GM21825 (cell line): ENCODE measurements at regions not wholly inside any gene's neighbourhood (a gene's known extent, or its start where the extent isn't known, plus 50 kb on each side); places are given as distances from the start of the nearest gene placed in this dataset.
A peak's percentile ranks its signal among the peaks of the same experiment; 100 is the strongest.
"Not testable (repeated sequence)": the region's sequence is repeated elsewhere in the genome, so short reads cannot be mapped to it uniquely, and the experiment has no call there.

Experiments used
- ATAC-seq: cut with Tn5 transposase; IDR thresholded peaks from one replicate; pipeline ENCODE4 v1.9.1; 2021; ENCODE audit warnings: mild to moderate bottlenecking, moderate library complexity; ENCODE audit not compliant: unreplicated experiment

DNA sequence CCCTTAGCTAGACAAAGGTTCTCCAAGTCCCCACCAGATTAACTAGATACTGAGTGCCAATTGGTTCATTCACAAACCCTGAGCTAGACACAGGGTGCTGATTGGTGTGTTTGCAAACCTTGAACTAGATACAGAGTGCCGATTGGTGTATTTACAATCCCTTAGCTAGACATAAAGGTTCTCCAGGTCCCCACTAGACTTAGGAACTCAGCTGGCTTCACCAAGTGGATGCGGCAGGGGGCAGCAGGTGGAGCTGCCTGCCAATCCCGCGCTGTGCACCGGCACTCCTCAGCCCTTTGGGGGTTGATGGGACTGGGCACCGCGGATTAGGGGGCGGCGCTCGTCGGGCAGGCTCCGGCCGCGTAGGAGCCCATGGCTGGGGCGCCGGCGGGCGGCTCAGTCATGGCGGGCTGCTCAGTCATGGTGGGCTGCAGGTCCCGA is 157.6 kb downstream of the KLRB1 start:
- not testable (repeated sequence) for ATAC-seq

DNA sequence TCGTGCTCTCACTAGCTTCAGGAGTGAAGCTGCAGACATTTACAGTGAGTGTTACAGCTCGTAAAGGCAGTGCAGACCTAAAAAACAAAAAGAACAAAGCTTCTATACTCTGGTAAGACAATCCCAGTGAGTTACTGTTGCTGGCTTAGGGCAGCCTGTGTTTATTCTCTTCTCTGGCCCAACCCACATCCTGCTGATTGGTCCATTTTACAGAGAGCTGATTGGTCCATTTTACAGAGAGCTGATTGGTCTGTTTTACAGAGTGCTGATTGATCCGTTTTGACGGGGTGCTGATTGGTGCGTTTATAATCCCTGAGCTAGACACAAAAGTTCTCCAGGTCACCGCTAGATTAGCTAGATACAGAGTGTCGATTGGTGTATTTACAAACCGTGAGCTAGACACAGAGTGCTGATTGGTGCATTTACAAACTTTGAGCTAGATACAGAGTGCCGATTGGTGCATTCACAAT is 158.0 kb downstream of the KLRB1 start:
- not testable (repeated sequence) for ATAC-seq

DNA sequence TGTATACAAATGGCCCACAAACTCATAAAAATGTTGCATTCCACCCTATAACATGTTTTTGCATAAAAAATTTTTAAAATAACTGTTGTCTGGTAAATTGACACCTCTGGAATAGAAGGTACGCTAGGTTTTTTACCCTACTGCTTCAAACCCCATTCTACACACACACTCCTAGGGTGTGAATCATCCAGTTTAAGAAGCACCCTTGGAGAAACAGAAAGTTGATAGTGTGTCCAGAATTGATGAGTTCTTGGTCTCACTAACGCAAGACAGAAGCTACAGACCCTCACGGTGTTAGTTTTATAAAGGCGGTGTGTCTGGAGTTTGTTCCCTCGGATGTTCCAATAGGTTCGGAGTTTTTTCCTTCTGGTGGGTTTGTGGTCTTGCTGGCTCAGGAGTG is 158.5 kb downstream of the KLRB1 start:
- no peak for ATAC-seq

DNA sequence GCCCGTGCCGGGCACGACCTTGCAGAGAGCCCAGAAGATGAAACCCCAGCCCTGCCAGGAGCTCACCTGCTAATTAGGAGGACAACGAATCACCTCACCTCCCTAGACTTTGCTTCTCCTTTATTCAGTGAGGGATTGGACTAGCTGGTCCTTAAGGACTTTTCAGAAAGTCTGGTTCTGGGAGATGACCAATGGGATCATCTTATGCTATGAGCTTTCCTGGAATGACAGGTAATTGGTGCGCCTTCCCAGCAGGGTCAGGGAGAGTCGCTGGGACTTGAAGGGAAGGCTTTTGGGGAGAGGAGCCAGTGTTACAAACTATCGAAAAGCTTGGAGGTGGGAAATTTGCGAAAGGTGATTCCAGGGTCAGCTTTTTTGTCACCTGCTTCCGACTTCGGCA is 159.1 kb downstream of the KLRB1 start:
- ATAC-seq: not testable (repeated sequence)

DNA sequence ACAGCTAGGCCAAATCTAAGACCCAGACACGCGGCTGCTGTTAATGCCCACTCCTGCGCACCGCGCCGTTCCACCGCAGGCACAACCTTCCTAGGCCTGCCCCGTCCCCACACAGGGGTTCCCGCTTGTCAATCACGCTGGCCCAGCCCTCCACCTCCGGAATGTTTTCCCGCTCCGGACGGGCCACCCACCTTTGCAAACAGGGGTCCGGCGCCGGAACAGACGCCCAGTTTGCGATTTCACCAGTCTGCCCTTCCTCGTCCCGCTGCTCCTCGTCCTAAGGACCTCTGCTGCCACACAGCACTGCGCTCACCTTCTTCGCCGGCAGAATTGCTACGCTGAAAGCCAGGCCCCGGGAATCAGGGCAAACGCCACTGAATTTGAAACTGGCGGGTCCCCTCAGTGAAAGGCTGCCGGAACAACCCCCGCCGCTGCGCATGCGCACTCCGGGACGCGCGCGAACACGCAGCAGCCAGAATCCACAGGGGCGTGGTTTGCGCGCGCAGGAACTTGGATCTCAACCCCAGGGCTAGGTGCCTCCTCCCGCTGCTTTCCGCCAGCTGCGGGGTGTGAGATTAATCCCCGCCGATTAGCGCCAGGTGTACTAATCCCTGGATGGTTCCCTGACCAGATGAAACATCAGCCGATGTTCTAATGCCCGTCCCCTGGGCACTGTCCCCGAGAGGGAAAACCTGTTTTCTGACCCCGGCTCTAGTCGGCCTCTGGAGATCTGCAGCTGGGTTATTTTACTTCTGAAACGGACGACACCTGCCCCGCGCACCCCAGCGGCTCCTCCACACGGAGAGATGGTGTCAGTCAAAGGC is 159.7 kb downstream of the KLRB1 start:
- ATAC-seq: peak; percentile 70

DNA sequence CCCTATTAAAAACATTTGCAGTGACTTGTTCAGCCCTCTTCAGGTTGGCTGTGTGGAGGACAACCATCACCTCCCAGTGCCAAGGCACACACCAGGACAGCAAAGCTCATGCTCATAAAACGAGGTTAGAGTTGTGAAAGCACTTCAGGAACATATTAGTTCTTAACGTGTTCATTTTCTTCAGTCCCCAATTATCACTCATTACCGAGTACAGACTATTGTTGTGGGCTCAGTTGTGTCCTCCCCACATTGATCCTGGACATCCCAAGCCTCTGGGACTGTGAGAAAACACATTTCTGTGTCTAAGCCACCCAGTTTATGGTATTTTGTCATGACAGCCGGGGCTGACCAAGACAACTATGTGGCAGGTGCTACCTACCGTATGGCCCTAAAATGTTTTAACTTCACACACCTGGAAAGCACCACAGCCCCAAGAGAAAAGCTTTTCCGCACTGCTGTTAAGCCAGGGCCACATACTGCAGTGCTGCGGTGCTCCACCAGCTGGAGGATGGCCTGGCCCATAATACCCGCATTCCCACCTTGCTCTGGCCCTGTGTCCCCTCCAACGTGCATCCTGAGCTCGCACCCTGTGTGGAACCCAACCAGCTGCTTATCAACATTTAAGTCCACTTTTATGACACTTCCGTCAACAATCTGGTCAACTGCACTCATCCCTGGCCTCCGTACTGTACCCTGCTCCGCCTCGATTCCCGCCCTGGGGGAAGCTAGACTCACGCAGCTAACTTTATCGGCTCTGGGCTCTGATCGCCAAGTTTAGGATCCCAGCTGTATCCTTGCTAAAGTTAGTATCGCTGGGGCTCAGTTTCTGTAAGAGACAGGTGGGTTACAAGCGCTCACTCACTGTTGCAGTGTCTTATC is 160.6 kb downstream of the KLRB1 start:
- ATAC-seq: peak; percentile 13

DNA sequence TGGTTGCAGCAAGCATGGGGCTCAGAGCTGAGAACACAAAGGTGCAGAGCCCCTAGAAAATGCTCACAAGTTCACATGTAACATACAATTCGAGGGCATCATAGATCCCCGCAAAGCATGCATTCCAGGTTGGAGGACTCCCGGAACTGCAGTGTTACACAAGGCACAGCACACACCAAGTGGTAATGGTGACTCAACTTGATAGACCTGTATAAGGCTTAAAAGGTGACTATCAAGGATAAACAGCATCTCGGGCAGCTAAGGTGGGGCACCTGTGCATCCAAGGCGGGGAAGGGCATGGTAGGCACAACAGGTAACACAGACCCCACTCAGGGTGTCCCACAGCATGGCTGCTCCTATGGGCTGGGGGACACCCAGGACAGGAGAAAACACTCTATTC is 167.3 kb downstream of the KLRB1 start:
- ATAC-seq: not testable (repeated sequence)

DNA sequence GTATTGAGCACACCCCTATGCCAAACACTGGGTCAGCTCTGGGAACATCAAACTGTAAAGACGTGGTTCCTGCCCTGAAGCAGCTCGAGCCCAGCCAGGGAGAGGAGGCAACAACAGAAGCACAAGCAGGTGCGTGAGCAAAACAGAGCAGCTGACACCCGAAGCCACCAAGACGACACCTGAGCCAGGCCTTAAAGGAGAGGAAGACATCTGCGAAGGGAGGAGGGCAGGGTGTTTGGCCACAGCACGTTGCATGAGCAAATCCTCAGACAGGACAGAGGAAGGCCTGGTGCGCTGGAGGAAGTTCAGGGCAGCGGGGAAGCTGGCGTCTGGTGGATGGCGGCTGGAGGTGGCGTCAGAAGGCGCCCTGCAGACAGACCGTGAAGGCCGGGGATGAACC is 172.0 kb downstream of the KLRB1 start:
- ATAC-seq: not testable (repeated sequence)

DNA sequence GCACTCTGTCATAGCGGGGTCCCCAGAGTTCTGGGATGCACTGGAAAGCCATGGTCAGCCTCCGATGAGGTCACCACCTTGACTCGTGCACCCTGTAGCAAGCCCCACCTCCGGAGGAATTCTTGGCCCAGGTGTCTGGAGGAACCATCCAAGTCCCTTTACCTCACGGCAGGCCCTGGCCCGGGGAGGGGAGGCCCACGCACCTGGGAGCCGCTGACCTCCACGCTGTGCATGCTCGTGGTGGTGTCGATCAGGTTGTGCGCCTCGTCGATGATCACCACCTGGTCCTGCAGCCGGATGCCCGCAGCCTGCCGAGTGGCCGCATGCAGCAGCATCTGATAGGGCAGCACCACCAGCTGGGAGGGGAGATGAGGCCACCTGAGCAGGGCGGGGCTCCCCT is 177.3 kb downstream of the KLRB1 start:
- ATAC-seq: not testable (repeated sequence)

DNA sequence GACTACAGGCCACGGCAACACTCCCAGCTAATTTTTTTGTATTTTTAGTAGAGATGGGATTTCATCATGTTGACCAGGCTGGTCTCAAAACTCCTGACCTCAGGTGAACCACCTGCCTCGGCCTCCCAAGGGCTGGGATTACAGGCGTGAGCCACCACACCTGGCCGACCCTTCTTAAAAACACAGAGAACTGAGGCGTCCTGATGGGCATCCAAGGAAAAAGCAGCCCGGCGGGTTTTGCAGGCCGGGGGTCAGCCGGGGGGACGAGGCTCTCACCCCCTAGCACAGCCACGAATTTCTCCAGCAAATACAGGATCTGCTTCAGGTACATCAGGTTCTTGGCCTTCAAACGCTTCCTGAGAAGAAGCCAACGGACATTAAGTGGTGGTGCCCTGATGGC is 178.9 kb downstream of the KLRB1 start:
- ATAC-seq: not testable (repeated sequence)

DNA sequence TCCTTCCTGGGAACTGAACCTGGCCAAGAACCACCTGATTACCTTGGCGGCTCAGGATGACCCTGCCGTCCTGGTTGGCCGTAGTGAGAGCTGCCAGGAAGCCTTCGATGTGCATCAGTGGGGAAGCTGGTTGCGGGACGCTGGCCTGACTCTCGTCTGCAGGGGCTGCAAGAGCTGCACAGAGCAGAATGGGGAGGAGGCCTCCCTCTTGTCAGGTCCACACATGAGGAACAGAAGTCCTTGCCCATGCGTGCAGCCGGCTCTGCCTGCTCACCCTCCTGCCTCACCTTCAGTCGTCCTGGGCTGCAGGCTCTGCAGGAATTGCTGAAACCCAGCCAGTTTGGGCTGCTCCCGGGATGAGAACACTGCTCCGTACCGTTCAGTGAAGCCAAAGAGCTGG is 182.3 kb downstream of the KLRB1 start:
- not testable (repeated sequence) for ATAC-seq

DNA sequence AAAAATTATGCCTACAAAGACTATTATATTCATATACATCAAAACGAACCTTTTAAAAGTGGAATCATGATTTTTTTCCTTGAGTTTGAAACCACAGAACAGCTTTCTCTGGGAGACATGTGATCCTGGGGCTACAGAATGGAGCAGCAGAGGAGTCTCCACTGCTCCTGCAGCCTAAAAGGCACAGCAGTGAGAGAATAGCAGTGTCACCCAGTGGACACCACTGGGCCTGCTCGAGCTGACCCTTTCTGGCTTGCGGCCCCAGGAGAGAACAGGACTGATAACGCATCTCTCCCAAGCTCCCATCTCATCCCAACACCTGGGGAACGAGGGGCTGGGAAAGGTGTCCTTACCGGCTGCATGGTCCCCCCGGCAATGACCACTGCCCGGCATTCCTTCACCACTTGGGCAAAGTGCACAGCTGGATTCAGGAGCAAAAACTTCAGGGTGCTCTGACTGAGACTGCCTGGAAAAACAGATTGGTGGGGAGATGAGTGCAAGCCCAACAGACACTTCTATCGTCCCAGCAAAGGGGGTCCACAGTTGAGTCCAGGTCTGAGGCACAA is 183.5 kb downstream of the KLRB1 start:
- not testable (repeated sequence) for ATAC-seq

DNA sequence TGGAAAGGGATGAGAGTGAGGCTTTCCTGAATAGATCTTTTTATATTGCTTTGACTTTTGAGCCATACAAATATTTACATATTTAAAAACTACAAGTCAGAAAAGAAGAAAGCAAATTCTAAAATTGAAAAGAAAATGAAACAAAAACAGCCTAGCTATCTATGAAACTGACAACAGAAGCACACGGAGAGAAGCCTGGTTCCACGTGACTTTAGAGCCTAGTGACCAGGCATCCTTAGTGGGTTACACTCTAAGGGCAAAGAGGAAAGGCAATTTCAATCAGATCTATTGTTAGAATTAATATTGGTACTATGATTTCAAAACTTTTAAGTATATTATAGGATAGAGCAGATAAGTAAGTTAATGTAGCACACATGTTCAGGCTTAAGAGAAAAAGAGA is 185.0 kb downstream of the KLRB1 start:
- ATAC-seq: not testable (repeated sequence)

DNA sequence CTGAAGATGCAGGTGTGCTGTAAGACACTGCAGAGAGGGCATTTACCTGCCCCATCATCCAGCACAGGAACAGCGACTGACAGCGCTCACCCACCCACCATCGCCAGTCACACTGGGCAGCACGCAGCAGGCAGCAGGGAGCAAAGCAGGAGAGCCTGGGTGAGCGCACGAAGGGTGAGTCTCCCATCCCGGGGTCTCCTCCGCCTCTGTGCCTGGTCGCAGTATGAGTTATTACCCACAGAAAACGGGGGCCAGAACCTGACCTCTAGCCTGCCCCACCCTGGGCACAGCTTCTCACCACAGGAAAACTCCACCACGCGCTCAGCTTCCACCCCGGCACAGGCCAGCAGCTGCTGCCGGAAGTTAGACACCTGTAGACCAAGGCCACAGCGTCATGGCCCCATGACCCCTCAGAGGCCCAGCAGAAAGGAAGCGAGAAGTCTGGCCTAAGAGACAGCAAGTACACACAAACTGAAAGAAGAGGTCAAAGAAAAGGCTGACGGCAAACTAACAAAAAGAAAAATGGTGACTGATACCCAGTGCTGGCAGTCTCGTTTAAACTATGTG is 186.1 kb downstream of the KLRB1 start:
- not testable (repeated sequence) for ATAC-seq

DNA sequence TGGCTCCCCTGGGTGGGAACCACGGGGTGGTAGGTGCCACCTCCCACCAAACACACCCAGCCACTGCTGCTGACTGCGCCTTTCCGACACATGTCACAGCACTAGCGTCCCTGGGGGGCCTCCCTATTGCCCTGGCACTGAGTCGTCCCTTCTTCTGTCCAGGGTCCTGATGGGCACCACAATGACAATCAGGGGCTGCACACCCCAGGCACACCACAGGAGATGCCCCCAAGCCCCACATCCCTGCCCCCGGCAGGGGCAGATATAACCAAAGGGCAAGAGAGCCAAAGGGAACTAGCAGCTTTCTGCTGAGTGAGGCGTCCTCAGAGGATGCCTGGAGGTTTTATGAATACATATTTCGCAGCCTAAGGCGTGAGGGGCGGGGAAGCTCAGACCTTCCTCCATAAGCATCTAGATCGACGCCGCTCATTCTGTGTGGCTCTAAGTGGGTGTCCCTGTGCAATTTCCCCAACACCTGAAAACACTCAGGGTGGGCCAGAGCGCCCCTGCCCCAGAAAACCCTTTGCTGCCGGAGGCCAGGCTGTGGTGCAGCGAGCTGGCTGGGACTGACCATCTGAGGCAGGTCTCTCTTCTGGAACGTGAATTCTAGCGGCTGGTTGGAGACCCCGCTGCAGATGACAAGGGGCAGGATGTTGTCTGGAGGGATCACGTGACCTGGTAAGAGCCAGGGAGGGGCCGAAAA is 186.7 kb downstream of the KLRB1 start:
- not testable (repeated sequence) for ATAC-seq

DNA sequence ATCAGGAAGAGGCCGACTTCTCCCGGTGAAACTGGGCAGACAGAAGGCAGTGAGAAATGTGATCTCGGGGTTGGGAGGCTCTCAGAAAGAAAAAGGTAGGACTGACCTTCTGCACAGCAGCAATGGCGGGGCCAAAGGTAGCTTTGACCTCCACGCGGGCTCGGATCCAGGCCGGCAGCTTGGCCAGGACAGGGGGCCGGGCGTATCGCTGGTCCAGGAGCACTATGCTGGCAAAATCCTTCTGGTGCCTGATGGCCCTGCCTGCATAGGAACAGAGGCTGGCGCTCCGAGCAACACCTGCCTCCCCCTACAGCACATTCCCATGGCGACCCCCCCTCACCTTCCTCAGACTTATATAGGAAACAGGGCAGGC is 189.1 kb downstream of the KLRB1 start:
- ATAC-seq: not testable (repeated sequence)

DNA sequence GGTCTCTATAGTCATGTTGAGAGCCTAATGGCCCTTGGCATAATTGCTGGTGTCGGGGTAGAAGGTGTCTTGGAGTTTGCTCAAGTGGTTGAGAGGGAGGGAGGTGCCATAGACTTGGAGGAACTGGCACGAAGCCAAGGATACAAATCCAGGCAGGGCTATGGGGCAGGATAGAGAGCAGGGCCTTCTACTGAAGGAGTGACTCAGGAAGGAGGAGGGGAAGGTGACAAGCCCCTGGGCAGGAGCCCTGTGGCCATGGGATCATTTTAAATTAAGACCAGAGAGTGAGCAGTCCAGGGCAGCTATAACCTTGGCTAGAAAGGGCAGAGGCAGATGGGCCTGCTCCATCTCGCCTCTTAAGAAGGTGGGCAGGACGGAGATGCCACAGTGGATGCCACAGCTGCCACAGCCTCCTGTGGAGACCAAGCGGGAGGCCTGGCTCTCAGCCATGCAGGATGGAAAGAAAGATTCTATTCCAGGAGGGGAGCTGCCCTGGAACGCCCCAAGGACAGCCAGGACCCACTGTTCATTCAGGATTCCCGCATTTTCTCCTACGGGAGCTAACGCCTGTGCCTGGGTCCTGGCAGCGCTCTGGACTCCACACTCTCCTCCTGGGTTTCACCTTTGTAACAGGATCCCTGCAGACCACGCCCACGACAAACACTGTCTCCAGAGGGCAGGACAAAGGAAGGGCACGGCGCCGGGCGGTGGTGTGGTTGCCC is 189.6 kb downstream of the KLRB1 start:
- not testable (repeated sequence) for ATAC-seq

DNA sequence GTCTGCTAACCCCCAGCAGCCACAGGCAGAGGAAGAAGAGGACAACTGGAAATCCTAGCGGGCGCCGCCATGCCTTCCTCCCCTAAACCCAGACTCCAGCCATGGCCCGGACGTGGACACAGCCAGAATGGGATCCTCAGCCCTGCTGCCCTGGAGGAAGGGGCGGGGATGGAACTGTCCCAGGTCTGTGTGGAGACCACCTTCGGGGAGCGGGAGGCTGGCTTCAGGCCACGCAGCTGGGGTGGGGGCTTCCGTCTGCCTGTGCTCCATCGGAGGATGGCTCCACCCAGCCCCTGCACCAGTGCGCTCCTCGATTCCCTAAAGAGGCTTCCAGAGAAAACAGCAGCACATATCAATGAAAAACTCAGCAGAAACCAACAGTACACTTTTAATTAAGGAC is 190.4 kb downstream of the KLRB1 start:
- ATAC-seq: not testable (repeated sequence)

DNA sequence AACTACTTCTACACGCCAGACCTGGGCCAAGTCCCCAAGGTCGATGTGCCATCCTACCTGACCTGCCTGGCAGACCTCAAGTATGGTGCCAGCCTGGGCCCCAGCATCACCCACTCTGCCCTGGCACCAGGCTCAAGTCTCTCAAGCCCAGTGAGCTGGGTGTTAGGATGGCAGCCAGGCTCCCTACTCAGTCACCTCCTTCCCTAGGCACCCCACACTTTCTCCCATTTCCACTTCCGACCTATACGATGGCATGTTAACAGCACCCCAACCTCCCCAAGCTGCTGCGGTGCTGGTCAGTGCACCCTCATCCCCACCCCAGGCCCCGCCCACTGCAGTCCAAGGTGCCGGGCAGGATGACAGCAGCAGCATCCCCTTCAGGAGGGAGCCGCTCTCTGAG is 191.4 kb downstream of the KLRB1 start:
- not testable (repeated sequence) for ATAC-seq

DNA sequence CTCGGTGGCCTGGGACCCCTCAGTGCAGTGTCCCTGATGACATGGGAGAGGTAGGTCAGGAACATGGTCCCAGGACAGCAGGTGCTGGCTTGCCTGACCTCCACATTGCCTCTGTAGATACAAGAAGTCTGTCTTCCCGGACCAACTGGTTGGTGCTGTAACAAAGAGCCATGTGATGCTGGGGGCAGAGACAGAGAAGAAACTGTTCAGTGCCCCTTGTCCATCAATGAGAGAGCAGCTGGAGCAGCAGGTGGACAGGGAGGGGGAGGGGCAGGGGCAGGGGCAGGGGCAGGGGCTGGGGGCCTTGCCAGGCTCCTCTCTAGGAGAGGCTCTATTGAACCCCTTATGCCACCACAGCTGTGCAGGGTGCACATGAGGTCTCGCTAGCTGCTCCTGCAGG is 191.8 kb downstream of the KLRB1 start:
- not testable (repeated sequence) for ATAC-seq
